ENCODE measurements at regions not wholly inside any gene's neighbourhood (a gene's known extent, or its start where the extent isn't known, plus 50 kb on each side); places are given as distances from the start of the nearest gene placed in this dataset.

- H3K4me1 Mint-ChIP-seq: peaks cover 41 to 55% of the 10 kb centered on the region in 2 experiments
- no peak overlapping the region for H3K56ac ChIP-seq (ENCODE audit: insufficient read length, low read depth, low read length)
- no peak overlapping the region for H3K23ac ChIP-seq (ENCODE audit: insufficient read length, low read depth, low read length)
- no peaks in the 10 kb centered on the region for H3K9me3 Mint-ChIP-seq
- no peaks in the 10 kb centered on the region for H3K79me1 ChIP-seq (ENCODE audit: insufficient read depth, low read depth, low read length, poor library complexity, severe bottlenecking)
- H3K14ac ChIP-seq (ENCODE audit: insufficient read depth, low read length): no peak overlapping the region
- no peak for DNase-seq
- H3K18ac ChIP-seq (ENCODE audit: insufficient read length, low read depth, low read length): no peak overlapping the region
- no peak overlapping the region for H2BK5ac ChIP-seq (ENCODE audit: insufficient read length, low read length)
- no peak overlapping the region for H4K5ac ChIP-seq (ENCODE audit: insufficient read length, low read depth, low read length)
- H4K20me1 ChIP-seq (ENCODE audit: control insufficient read depth, insufficient read depth, insufficient read length): no peaks in the 10 kb centered on the region
- peaks cover 17% of the 10 kb centered on the region; the same call in 1 of the 2 replicates for H3K4me1 ChIP-seq (ENCODE audit: insufficient read depth, low read length)
- no peak overlapping the region for H2BK12ac ChIP-seq (ENCODE audit: insufficient read length, low read depth, low read length)
- no peaks in the 10 kb centered on the region for H3K27me3 ChIP-seq (ENCODE audit: insufficient read depth, low read length)
- H3T11ph ChIP-seq (ENCODE audit: low read length): no peak overlapping the region
- no peak overlapping the region; a peak in 1 of 7 replicates for H3K27ac Mint-ChIP-seq
- no CpG with 5 or more reads among the region's 2 CpGs for WGBS (ENCODE audit: extremely low coverage, insufficient read length, low lambda C conversion rate)
- no peak overlapping the region for H3K4ac ChIP-seq (ENCODE audit: low read depth, low read length)
- H2BK15ac ChIP-seq (ENCODE audit: low read depth, low read length): no peak overlapping the region
- TF ChIP-seq CTCF (conservative IDR thresholded peaks at IDR 0.05): peak; percentile 40; the same call in 2 of the 3 replicates
- no peak overlapping the region for H4K8ac ChIP-seq (replicated peaks; ENCODE audit: insufficient read length, low read depth, low read length)
- no peaks in the 10 kb centered on the region for H3K36me3 Mint-ChIP-seq (ENCODE audit: insufficient read depth in 1 of 3, low read depth in 3 of 3)
- no peak overlapping the region for H2AK5ac ChIP-seq (ENCODE audit: insufficient read length, low read length)
- H3K79me2 ChIP-seq (ENCODE audit: insufficient read depth, low read length): no peaks in the 10 kb centered on the region
- H3K27me3 Mint-ChIP-seq (ENCODE audit: low read depth): peaks cover 2% of the 10 kb centered on the region; the same call in 1 of the 2 replicates
- H2BK120ac ChIP-seq (ENCODE audit: low read depth, low read length, poor library complexity, severe bottlenecking): no peak overlapping the region
- H4K91ac ChIP-seq (ENCODE audit: insufficient read length, low read depth, low read length): no peak overlapping the region
- H3K23me2 ChIP-seq (ENCODE audit: insufficient read length, low read depth, low read length, poor library complexity, severe bottlenecking): no peaks in the 10 kb centered on the region
- H2AFZ ChIP-seq (ENCODE audit: low read length): no peak overlapping the region
- no peak overlapping the region for H3K4me2 ChIP-seq (ENCODE audit: insufficient read depth, insufficient read length, low read length)
- no peaks in the 10 kb centered on the region for H3K9me3 ChIP-seq (ENCODE audit: control insufficient read depth, low read depth, low read length)
- H3K9ac ChIP-seq (ENCODE audit: extremely low read depth, insufficient read length, low read length): no peak overlapping the region
- no peak overlapping the region for H3K4me3 Mint-ChIP-seq
- H3K27ac ChIP-seq (ENCODE audit: insufficient read length, low read depth, low read length): no peak overlapping the region
- no peak overlapping the region for H2BK20ac ChIP-seq (ENCODE audit: low read depth, low read length, poor library complexity, severe bottlenecking)
These were observed 105.9 kb upstream of the EEPD1 start for GRCh38 chr7:36047091-36047658.
